ENCODE measurements at regions not wholly inside any gene's neighbourhood (a gene's known extent, or its start where the extent isn't known, plus 50 kb on each side); places are given as distances from the start of the nearest gene placed in this dataset.

DNA sequence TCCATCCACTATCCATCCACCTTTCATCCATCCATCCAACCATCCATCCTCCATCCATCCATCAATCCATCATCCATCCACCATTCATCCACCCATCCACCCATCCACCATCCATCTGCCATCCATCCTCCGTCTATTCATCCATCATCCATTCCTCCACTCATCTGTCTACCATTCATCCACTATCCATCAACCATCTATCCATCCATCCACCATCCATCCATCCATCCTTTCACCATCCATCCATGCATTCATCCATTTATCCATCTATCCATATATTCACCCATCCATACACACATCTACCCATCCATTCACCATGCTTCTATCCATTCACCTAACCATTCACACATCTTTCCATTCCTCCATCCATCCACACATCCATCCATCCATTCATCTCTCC, 207.0 kb upstream of the CDH4 start:
- no peak for DNase-seq
- H2BK120ac ChIP-seq (ENCODE audit: insufficient read depth, low read length, poor library complexity), result no peak overlapping the region
- H3K4me3 ChIP-seq (ENCODE audit: low read depth, low read length), result no peak overlapping the region
- H4K91ac ChIP-seq (ENCODE audit: low read depth, low read length), result no peak overlapping the region
- H3K27me3 ChIP-seq (ENCODE audit: insufficient read depth, low read length), result no peaks in the 10 kb centered on the region
- H3K9me3 ChIP-seq (ENCODE audit: insufficient read depth, low read depth, low read length), result peaks cover 13% of the 10 kb centered on the region
- no peak overlapping the region for H3K27ac ChIP-seq (ENCODE audit: low read depth, low read length)
- no peaks in the 10 kb centered on the region for H3K36me3 ChIP-seq (ENCODE audit: control insufficient read depth in 1 of 2, insufficient read depth in 2 of 2, low read length in 2 of 2)
- no peak overlapping the region for H3K14ac ChIP-seq (ENCODE audit: low read length)
- H3K9ac ChIP-seq (ENCODE audit: low read length), result no peak overlapping the region
- H4K12ac ChIP-seq (ENCODE audit: low read depth, low read length), result no peak overlapping the region
- no peaks in the 10 kb centered on the region for H3K79me1 ChIP-seq (ENCODE audit: low read length)
- H3K23ac ChIP-seq (ENCODE audit: low read length), result no peak overlapping the region
- no peak overlapping the region for H2BK5ac ChIP-seq (ENCODE audit: low read depth, low read length, poor library complexity)
- no peak overlapping the region for H3K18ac ChIP-seq (ENCODE audit: low read length)
- no peak overlapping the region for H2BK12ac ChIP-seq (ENCODE audit: low read length)
- no peaks in the 10 kb centered on the region for H3K79me2 ChIP-seq (ENCODE audit: control insufficient read depth, insufficient read depth, low read length, poor library complexity)
- no peak overlapping the region for H3K4ac ChIP-seq (ENCODE audit: low read depth, low read length)
- WGBS (ENCODE audit: extremely low coverage, insufficient coverage, insufficient read length), result 100% methylated on average over 1 of the region's 1 CpG
- H2AFZ ChIP-seq (ENCODE audit: insufficient read depth, low read length, poor library complexity), result no peak overlapping the region
- no peak overlapping the region for H3K4me2 ChIP-seq (ENCODE audit: low read length)
- no peak overlapping the region for H2AK5ac ChIP-seq (ENCODE audit: low read length)
- H4K8ac ChIP-seq (ENCODE audit: low read depth, low read length), result no peak overlapping the region
- no peaks in the 10 kb centered on the region for H3K4me1 ChIP-seq (ENCODE audit: control insufficient read depth in 1 of 2, insufficient read depth in 2 of 2, low read length in 2 of 2)

- no peak overlapping the region for H3K4me2 ChIP-seq (ENCODE audit: low read length)
- H4K91ac ChIP-seq (ENCODE audit: low read depth, low read length), result no peak overlapping the region
- H4K12ac ChIP-seq (ENCODE audit: low read depth, low read length), result no peak overlapping the region
- H3K79me1 ChIP-seq (ENCODE audit: low read length), result no peaks in the 10 kb centered on the region
- no peak overlapping the region for H2BK120ac ChIP-seq (ENCODE audit: insufficient read depth, low read length, poor library complexity)
- peaks cover 15% of the 10 kb centered on the region for H3K9me3 ChIP-seq (ENCODE audit: insufficient read depth, low read depth, low read length)
- no peaks in the 10 kb centered on the region for H3K4me1 ChIP-seq (ENCODE audit: control insufficient read depth in 1 of 2, insufficient read depth in 2 of 2, low read length in 2 of 2)
- no peaks in the 10 kb centered on the region for H3K27me3 ChIP-seq (ENCODE audit: insufficient read depth, low read length)
- no peaks in the 10 kb centered on the region for H3K36me3 ChIP-seq (ENCODE audit: control insufficient read depth in 1 of 2, insufficient read depth in 2 of 2, low read length in 2 of 2)
- H3K23ac ChIP-seq (ENCODE audit: low read length), result no peak overlapping the region
- H3K4me3 ChIP-seq (ENCODE audit: low read depth, low read length), result no peak overlapping the region
- no peak overlapping the region for H3K9ac ChIP-seq (ENCODE audit: low read length)
- H4K8ac ChIP-seq (ENCODE audit: low read depth, low read length), result no peak overlapping the region
- H3K14ac ChIP-seq (ENCODE audit: low read length), result no peak overlapping the region
- H2AK5ac ChIP-seq (ENCODE audit: low read length), result no peak overlapping the region
- H2AFZ ChIP-seq (ENCODE audit: insufficient read depth, low read length, poor library complexity), result no peak overlapping the region
- H3K18ac ChIP-seq (ENCODE audit: low read length), result no peak overlapping the region
- DNase-seq, result no peak
- H3K27ac ChIP-seq (ENCODE audit: low read depth, low read length), result no peak overlapping the region
- no peak overlapping the region for H2BK12ac ChIP-seq (ENCODE audit: low read length)
- H2BK5ac ChIP-seq (ENCODE audit: low read depth, low read length, poor library complexity), result no peak overlapping the region
- no peaks in the 10 kb centered on the region for H3K79me2 ChIP-seq (ENCODE audit: control insufficient read depth, insufficient read depth, low read length, poor library complexity)
- no CpG with 5 or more reads among the region's 3 CpGs for WGBS (ENCODE audit: extremely low coverage, insufficient coverage, insufficient read length)
- no peak overlapping the region for H3K4ac ChIP-seq (ENCODE audit: low read depth, low read length)
Observed at GRCh38 chr20:61045876-61046585, 206.0 kb upstream of the CDH4 start.

DNA sequence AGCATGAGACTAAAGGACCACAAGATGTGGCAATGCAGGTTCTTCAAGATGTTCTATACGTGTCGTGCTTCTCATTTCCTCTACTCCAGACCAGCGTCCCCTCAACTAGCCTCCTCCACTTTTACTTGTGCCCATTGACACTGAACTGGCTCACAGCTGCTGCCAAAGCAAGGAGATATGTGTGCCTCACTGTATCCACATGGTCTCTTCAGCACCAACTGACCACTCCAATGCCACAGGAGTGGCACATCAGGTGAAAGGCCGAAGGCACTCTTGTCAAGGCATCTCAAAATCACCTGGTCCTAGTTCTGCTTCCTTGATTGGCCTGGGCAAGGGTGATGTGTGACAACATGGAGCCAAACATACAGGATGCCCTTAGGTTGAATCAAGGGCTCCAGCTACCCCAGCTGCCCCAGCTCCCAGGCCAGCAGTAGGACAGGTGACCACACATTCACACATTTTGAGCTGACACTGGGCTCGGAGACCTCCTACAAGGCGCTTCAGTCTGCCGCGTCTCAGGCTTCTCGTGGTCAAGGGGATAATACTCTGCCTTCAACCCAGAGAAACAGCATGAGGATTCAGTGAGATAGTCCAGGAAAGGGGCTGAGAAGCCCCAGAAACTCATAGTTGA, 205.2 kb upstream of the CDH4 start:
- DNase-seq, result no peak
- Histone ChIP-seq H2AK5ac (ENCODE audit: low read length) (no peak overlapping the region), H3K27ac (ENCODE audit: low read depth, low read length) (no peak overlapping the region), H3K9me3 (ENCODE audit: insufficient read depth, low read depth, low read length) (peaks cover 15% of the 10 kb centered on the region), H3K79me1 (ENCODE audit: low read length) (no peaks in the 10 kb centered on the region), H3K14ac (ENCODE audit: low read length) (no peak overlapping the region), H2BK12ac (ENCODE audit: low read length) (no peak overlapping the region), H2BK5ac (ENCODE audit: low read depth, low read length, poor library complexity) (no peak overlapping the region), H3K4ac (ENCODE audit: low read depth, low read length) (no peak overlapping the region), H3K36me3 (ENCODE audit: control insufficient read depth in 1 of 2, insufficient read depth in 2 of 2, low read length in 2 of 2) (no peaks in the 10 kb centered on the region), H3K27me3 (ENCODE audit: insufficient read depth, low read length) (no peaks in the 10 kb centered on the region), H3K79me2 (ENCODE audit: control insufficient read depth, insufficient read depth, low read length, poor library complexity) (no peaks in the 10 kb centered on the region), H2BK120ac (ENCODE audit: insufficient read depth, low read length, poor library complexity) (no peak overlapping the region), H4K12ac (ENCODE audit: low read depth, low read length) (no peak overlapping the region), H3K4me3 (ENCODE audit: low read depth, low read length) (no peak overlapping the region), H4K8ac (ENCODE audit: low read depth, low read length) (no peak overlapping the region), H3K9ac (ENCODE audit: low read length) (no peak overlapping the region), H2AFZ (ENCODE audit: insufficient read depth, low read length, poor library complexity) (no peak overlapping the region), H3K4me1 (ENCODE audit: control insufficient read depth in 1 of 2, insufficient read depth in 2 of 2, low read length in 2 of 2) (no peaks in the 10 kb centered on the region), H3K18ac (ENCODE audit: low read length) (no peak overlapping the region), H3K4me2 (ENCODE audit: low read length) (no peak overlapping the region), H3K23ac (ENCODE audit: low read length) (no peak overlapping the region), H4K91ac (ENCODE audit: low read depth, low read length) (no peak overlapping the region)
- no CpG with 5 or more reads among the region's 9 CpGs for WGBS (ENCODE audit: extremely low coverage, insufficient coverage, insufficient read length)

GRCh38 chr20:61047515-61047914, 204.5 kb upstream of the CDH4 start:
- no peak overlapping the region for H2AFZ ChIP-seq (ENCODE audit: insufficient read depth, low read length, poor library complexity)
- no peaks in the 10 kb centered on the region for H3K27me3 ChIP-seq (ENCODE audit: insufficient read depth, low read length)
- H2AK5ac ChIP-seq (ENCODE audit: low read length), result no peak overlapping the region
- no peak overlapping the region for H3K23ac ChIP-seq (ENCODE audit: low read length)
- H3K18ac ChIP-seq (ENCODE audit: low read length), result no peak overlapping the region
- no peak overlapping the region for H2BK12ac ChIP-seq (ENCODE audit: low read length)
- H3K36me3 ChIP-seq (ENCODE audit: control insufficient read depth in 1 of 2, insufficient read depth in 2 of 2, low read length in 2 of 2), result no peaks in the 10 kb centered on the region
- no peak overlapping the region for H4K91ac ChIP-seq (ENCODE audit: low read depth, low read length)
- no peak overlapping the region for H2BK120ac ChIP-seq (ENCODE audit: insufficient read depth, low read length, poor library complexity)
- H4K12ac ChIP-seq (ENCODE audit: low read depth, low read length), result no peak overlapping the region
- no peak overlapping the region for H4K8ac ChIP-seq (ENCODE audit: low read depth, low read length)
- no peak for DNase-seq
- H3K79me1 ChIP-seq (ENCODE audit: low read length), result no peaks in the 10 kb centered on the region
- no peaks in the 10 kb centered on the region for H3K79me2 ChIP-seq (ENCODE audit: control insufficient read depth, insufficient read depth, low read length, poor library complexity)
- no peak overlapping the region for H3K27ac ChIP-seq (ENCODE audit: low read depth, low read length)
- no peak overlapping the region for H3K4me3 ChIP-seq (ENCODE audit: low read depth, low read length)
- no peak overlapping the region for H3K4me2 ChIP-seq (ENCODE audit: low read length)
- H2BK5ac ChIP-seq (ENCODE audit: low read depth, low read length, poor library complexity), result no peak overlapping the region
- no peaks in the 10 kb centered on the region for H3K4me1 ChIP-seq (ENCODE audit: control insufficient read depth in 1 of 2, insufficient read depth in 2 of 2, low read length in 2 of 2)
- H3K4ac ChIP-seq (ENCODE audit: low read depth, low read length), result no peak overlapping the region
- H3K14ac ChIP-seq (ENCODE audit: low read length), result no peak overlapping the region
- no CpG with 5 or more reads among the region's 4 CpGs for whole genome bisulfite sequencing (ENCODE audit: extremely low coverage, insufficient coverage, insufficient read length)
- H3K9me3 ChIP-seq (ENCODE audit: insufficient read depth, low read depth, low read length), result peaks cover 15% of the 10 kb centered on the region
- H3K9ac ChIP-seq (ENCODE audit: low read length), result no peak overlapping the region
